ENCODE measurements at regions not wholly inside any gene's neighbourhood (a gene's known extent, or its start where the extent isn't known, plus 50 kb on each side); places are given as distances from the start of the nearest gene placed in this dataset.
A peak's percentile ranks its signal among the peaks of the same experiment; 100 is the strongest.

DNA sequence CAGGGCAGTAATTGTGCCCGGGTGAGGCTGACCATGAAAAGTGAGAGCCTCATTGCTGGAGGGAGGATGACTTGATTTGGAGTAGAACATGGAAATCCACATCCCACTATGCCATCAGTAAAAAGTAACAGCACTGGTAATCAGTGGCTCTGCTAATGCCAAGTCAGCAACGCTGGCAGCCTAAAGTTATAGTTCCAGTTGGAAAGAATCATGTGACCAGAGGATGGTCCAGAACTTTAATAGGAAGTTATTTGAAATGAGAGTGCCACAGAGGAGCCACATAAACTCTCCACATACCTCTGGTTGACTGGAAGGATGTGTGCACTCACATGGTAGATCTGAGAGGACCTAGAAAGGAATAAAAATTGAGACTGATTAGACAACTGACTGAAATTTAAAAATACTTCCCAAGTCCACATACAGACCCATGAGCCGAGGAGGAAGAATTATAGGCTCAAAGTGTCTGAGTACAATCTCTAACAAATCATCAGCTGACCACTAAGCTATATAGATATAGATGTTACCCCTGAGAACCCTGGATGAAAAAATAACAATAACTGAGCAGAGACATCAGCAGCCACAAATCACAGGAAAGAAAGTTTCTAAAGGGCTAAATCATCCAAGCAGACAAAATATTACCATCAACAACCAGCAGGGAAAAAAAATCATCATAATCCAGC lies 346.8 kb downstream of the STK39 start:
- DNase-seq, result no peak

DNA sequence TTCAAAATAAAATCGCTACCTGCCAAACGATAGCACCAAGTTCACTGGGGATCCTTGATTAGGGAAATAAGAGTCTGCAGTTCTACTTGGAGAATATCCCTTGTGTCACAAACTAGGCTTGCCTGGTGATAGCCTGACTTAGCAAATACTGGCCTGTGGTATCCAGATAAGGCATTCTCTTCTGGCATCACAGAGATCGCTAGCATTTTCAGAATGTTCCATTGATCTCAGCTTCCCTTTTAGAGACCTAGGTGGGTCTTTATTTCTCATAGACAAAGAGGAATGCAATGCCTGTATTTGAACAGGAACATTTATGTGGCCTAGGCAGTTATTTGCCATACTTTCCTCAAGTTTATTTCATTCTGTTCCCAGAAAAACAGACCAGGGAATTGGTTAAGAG lies 349.1 kb downstream of the STK39 start:
- DNase-seq, result no peak

GRCh38 chr2:167891841-167892240 lies 355.6 kb downstream of the STK39 start:
- DNase-seq, result no peak

DNA sequence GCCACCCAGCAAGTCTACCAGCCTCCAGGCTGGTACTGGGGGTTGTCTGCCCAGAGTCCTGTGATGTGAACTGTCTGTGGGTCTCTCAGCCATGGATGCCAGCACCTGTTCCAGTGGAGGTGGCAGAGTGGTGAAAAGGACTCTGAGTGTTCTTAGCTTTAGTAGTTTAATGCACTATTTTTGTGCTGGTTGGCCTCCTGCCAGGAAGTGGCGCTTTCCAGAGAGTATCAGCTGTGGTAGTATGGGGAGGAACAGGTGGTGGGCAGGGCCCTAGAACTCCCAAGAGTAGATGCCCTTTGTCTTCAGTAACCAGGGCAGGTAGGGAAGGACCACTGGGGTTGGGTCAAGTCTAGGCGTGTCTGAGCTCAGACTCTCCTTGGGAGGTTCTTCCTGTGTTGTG lies 356.7 kb downstream of the STK39 start:
- DNase-seq, result no peak

DNA sequence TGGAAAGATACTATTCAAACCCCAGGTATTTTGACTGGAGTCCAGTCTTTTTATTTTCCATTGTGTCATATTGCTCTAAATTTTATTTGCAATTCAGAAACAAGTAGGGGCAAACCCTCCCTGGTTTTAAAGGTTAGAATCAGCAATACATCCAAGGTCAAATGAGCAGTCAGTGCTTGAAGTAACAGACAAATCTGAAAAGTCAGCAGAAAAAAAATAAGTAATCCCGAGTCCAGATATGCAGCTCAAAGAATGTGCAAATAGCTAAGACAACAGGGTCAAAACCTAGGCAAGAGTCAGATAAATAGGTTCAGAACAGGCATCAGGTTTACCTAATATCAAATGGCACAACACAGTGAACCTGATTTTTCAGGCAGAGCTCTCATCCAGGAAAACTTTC lies 367.0 kb downstream of the STK39 start:
- DNase-seq, result no peak

DNA sequence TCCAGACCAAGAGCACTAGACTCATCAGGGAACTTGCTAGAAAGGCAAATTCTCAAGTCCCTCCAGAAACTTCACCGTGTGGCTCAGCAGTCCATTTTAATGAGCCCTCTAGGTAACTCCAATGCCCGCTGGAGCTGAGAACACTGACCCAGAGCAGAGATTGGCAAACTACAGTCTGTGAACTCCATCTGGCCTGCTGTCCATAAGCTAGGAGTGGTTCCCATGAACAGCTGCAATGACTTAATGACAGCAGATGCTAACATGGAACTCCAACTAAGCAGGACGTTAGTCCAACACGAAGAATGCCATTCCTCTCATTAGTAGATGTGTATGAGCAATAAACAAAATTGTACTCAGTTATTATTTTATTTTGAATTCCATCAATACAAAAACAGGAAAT lies 371.9 kb downstream of the STK39 start:
- no peak for DNase-seq

DNA sequence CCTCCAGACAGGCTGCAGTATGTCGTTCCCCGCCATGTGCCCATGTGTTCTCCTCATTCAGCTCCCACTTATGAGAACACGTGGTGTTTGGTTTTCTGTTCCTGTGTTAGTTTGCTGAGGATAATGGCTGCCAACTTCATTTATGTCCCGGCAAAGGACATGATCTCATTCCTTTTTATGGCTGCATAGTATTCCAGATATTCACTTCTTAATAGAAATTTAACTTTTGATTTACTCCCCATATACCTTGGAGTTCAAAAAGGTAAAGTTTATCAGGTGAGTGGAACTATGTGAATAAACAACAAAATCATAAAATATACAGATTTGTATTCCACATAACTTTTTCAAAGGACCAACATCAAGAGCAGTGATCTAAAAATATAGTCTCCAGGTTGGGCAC lies 372.6 kb downstream of the STK39 start:
- no peak for DNase-seq

- no peak for DNase-seq
Observed at GRCh38 chr2:167871286-167871685, 376.1 kb downstream of the STK39 start.

DNA sequence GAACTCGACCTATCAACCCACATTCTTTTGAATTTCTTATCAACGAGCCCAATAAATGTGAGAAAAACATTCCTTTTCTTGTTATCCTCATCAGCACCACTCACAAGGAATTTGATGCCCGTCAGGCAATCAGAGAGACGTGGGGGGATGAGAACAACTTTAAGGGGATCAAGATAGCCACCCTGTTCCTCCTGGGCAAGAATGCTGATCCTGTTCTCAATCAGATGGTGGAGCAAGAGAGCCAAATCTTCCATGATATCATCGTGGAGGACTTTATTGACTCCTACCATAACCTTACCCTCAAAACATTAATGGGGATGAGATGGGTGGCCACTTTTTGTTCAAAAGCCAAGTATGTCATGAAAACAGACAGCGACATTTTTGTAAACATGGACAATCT lies 378.2 kb downstream of the STK39 start:
- no peak for DNase-seq

- no peak for DNase-seq
Observed at GRCh38 chr2:167863377-167863776, 384.0 kb downstream of the STK39 start.

DNA sequence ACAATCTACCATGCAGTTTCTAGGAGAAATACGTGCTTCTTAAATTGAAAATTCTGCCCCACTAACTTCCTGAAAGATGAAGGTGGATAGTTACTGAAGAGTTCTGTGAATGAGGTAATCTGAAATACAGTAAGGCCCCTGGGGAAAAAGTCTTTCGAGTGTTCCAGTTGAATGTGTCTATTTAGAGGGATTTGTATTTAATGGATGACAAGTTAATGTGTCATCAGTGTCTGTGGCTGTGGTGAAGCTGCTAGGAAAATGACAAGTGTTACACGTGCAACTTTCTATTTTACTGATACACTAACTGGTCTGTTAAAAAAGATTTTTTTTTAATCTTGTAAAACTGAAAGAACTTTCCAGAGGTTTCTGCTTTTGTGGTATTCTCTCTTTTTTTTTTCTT lies 384.6 kb downstream of the STK39 start:
- no peak for DNase-seq

DNA sequence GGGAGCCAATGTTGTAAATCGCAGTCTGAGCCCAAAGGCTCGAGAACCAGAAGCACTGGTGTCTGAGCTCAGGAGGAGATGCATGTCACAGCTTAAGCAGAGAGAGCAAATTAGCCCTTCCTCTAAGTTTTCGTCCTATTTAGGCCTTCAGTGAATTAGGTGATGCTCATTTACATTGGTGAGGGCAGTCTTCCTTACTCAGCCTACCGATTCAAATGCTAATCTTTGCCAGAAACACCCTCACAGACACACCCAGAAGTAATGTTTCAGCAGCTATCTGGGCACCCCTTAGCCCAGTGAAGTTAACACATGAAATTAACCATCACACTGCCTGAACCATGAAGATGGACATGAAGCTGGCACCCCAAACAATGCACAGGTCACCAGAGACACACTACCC lies 385.1 kb downstream of the STK39 start:
- DNase-seq, result no peak

GRCh38 chr2:167861574-167862193 lies 385.7 kb downstream of the STK39 start:
- no peak for DNase-seq

GRCh38 chr2:167860082-167860481 lies 387.3 kb downstream of the STK39 start:
- DNase-seq, result no peak

GRCh38 chr2:167859676-167860075 lies 387.7 kb downstream of the STK39 start:
- no peak for DNase-seq

DNA sequence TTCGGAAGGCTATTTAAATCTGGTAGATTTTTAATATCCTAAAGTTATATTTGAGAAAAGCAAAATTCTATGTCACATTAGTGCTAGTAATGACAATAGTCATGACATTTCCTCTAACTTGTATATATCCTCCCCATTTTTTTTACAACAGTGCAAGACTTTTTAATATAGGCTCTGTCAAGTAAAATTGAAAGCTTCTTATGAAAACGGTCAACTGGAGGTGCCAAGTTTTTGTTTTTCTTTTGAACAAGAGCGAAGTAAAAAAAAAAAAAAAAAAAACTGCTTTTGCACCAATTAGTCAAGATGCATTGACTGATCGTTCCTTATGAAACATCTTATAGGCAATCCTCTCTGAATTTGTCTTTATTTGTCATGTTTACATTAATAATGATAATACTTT lies 389.3 kb downstream of the STK39 start:
- DNase-seq, result no peak

GRCh38 chr2:167857416-167857815 lies 390.0 kb downstream of the STK39 start:
- no peak for DNase-seq

DNA sequence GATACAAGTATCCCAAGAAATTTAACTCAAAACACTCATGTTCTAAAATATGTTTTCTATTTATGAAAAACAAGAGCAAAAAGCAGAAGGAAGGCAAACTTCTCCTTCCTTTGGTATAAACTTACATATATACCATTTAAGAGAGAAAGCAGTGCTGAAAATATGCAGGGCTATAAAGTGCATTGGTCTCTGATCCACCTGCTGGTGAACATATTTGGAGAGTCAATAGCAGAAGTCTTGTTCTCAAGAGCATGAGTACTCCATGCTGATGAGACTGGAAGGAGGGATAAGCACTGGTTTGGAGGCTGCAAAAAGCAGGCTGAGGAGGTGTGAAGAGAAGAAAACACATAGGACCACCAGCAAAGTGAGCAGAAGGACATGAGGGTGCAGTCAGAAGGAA lies 391.2 kb downstream of the STK39 start:
- no peak for DNase-seq

DNA sequence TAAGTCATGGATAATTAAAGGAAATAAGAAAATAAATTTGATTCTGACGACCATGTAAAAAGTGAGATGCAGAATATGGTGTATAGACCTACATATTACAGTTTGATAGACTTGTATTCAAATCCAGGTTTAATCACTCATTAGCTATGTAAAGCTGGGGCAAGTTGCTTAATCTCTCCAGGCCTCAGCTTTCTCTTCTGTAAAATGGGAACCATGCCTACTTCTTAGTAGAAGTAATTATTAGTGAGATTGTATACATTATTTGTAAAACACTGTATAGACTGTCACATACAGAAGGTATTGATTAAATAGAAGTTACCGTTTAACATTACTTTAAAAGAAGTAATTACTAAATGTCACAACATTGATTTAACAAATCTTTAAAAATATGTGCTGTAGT lies 392.2 kb downstream of the STK39 start:
- DNase-seq, result no peak

- no peak for DNase-seq
Observed at GRCh38 chr2:167853717-167854116, 393.7 kb downstream of the STK39 start.

DNA sequence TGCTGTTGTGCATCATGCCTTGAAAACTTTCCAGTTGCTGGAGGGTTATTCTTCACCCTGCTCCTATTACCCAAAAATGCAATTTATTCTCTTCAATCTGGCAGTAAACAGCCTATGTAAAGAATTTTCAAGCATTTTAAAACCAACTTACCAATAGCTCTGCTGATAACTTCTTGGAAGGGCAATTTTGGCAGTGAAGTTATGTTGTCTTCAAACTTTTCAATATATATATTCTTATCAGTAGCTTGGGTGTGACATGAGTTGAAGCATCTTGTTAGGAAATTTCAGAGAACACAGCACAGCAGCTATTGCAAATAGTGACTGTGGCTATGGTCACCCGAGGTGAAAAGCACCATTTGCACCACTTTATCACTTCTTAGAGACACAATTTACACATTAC lies 395.5 kb downstream of the STK39 start:
- DNase-seq, result no peak

- no peak for DNase-seq
Observed at GRCh38 chr2:167851323-167851860, 396.0 kb downstream of the STK39 start.

DNA sequence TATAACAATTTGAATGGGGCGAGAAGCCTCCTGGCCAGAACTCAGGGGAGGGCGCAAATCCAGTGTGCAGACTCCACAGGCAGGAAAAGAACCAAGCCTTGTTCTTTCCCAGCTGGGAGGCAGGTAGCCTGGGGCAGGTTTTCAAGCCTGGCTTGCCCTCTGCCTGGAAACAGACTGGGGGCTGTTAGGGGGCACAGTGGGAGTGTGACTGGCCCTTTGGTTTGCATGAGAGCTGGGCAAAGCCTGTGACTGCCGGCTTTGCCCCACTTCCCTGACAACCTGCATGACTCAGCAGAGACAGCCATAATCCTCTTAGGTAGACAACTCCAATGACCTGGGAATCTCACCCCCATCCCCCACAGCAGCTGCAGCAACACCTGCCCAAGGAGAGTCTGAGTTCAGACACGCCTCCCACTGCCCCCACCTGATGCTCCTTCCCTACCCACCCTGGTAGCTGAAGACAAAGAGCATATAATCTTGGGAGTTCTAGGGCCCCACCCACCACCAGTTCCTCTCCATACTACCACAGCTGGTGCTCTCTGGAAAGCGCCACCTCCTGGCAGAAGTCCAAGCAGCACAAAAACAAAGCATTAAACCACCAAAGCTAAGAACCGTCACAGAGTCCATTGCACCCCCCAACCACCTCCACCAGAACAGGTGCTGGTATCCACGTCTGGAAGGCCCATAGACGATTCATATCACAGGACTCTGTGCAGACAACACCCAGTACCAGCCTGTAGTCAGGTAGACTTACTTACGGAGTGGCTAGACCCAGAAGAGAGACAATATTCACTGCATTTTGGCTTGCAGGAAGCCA lies 402.5 kb downstream of the STK39 start:
- peak; percentile 24 for DNase-seq

DNA sequence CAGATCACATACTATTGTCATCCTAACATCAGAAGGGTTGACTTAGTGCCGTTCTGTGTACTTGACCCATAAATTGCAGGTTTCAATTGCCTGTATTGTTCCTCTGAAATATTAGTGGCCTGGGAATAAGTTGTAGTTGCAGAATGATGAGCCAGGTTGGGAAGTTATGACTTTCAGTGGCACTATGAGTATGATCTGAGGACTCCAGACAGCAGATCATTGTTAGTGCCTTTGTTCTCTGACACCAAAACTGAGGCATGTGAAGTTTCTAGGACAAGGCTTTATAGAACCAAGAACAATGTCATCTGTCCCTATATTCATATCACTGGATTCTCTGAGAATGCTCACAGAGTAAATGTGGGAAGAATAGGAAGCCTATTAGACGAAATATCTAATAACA lies 403.7 kb downstream of the STK39 start:
- DNase-seq, result no peak
